ENCODE measurements at regions not wholly inside any gene's neighbourhood (a gene's known extent, or its start where the extent isn't known, plus 50 kb on each side); places are given as distances from the start of the nearest gene placed in this dataset.
"Not testable (repeated sequence)": the region's sequence is repeated elsewhere in the genome, so short reads cannot be mapped to it uniquely, and the experiment has no call there.

GRCh38 chr9:67800170-67800569, 58.6 kb upstream of the ANKRD20A1 start:
- not testable (repeated sequence) for H3K36me3 ChIP-seq (ENCODE audit: insufficient read depth, low read length); H3K27me3 ChIP-seq (ENCODE audit: insufficient read depth, low read length); H3K27me3 Mint-ChIP-seq (ENCODE audit: low read depth, unreplicated experiment); H3K4me3 ChIP-seq (ENCODE audit: insufficient read depth, low read depth, low read length); H4K20me1 ChIP-seq (ENCODE audit: insufficient read depth, low read length); H3K27ac Mint-ChIP-seq (ENCODE audit: unreplicated experiment); H3K9me3 ChIP-seq (ENCODE audit: insufficient read depth, low read depth, low read length); H3K4me1 Mint-ChIP-seq (ENCODE audit: low read depth, unreplicated experiment); DNase-seq (ENCODE audit: low read depth); H3K4me2 ChIP-seq (ENCODE audit: low read length); H3K9ac ChIP-seq (ENCODE audit: low read length); H3K4me3 Mint-ChIP-seq (ENCODE audit: unreplicated experiment); FAIRE-seq; H3K79me2 ChIP-seq (ENCODE audit: insufficient read depth, low read length); H3K27ac ChIP-seq (ENCODE audit: low read depth, low read length); H3K36me3 Mint-ChIP-seq (ENCODE audit: low read depth, unreplicated experiment); H3K9me3 Mint-ChIP-seq (ENCODE audit: unreplicated experiment); H3K4me1 ChIP-seq (ENCODE audit: insufficient read depth, low read length); H2AFZ ChIP-seq (ENCODE audit: low read depth, low read length)
